ENCODE measurements at regions not wholly inside any gene's neighbourhood (a gene's known extent, or its start where the extent isn't known, plus 50 kb on each side); places are given as distances from the start of the nearest gene placed in this dataset.
"Not testable (repeated sequence)": the region's sequence is repeated elsewhere in the genome, so short reads cannot be mapped to it uniquely, and the experiment has no call there.

DNA sequence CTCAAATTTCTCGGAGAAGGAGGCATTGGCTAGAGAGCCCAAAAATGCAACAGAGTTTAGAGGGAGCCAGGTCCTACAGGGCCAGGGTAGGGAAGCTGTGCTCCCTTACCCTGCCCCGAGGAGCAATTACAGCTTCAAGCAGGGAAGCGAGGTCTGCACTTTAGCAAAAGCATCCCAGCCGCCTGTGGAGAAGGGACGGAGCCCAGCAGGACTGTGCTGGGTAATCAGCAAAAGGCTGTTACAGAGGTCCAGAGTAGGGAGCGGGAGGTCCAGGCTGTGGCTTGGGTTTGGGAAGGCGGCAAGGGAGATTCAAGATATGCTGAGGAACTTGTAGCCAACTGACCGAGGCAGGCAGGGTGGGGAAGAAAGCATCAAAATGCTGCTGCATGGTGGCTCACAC lies 162.6 kb downstream of the TMEM132E start:
- DNase-seq = no peak

DNA sequence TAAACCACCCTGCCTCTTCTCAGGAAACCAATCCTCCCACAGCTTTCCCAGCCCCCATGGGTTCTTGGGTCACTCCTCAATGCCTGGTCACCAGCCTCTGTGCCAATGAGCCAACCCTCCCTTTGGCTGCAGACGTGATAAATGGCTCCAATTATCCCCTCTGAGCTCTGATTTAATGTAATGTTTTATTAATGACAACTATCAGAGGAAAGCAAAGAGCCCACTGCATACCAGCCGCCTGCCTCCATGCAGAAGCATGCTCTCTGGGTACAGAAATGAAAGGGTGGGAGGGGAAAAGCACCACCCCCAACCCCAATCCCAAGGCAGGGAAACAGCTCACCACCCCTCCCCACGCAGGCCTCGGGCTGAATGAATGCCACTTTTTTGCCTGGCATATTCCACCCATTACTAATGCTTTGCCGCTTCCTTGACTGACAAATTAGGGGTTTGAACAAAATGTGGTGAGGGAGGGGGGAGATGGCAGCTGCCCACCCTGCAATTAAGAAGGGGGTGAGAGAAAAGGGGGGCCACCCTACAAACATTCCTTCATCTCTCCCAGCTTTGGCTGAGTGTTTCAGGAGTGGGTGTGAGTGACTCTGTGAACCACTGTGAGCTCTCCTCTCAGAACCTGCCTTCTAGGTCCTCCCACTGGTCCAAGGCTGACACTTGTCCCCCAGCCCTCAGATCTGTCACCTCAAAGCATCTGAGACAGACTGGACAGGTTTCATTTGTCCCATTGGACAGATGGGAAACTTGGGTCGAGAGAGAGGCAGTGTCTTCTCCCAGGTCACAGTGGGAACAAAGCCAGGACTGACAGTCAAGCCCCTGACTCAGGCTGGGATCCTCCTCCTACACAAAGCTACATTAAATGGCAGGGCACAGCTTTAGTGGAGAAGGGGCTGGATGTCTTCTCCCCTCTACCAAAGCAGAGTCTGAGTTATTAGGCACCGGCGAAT lies 161.5 kb downstream of the TMEM132E start:
- no peak for DNase-seq
- no peaks in the 10 kb centered on the region for H3K9me3 ChIP-seq
- H3K36me3 ChIP-seq = no peaks in the 10 kb centered on the region
- no peaks in the 10 kb centered on the region for H3K4me1 ChIP-seq
- no peak overlapping the region for H3K4me3 ChIP-seq (ENCODE audit: low read depth, low read length)
- TF ChIP-seq CTCF (IDR thresholded peaks at IDR 0.05; ENCODE audit: low read depth, low read length) = no peak
- no peaks in the 10 kb centered on the region for H3K27me3 ChIP-seq

More for the DNA sequence above, 162.6 kb downstream of the TMEM132E start:
- Histone ChIP-seq H3K27me3 (no peaks in the 10 kb centered on the region), H3K36me3 (no peaks in the 10 kb centered on the region), H3K4me1 (no peaks in the 10 kb centered on the region), H3K9me3 (no peaks in the 10 kb centered on the region), H3K4me3 (ENCODE audit: low read depth, low read length) (no peak overlapping the region)
- TF ChIP-seq CTCF (IDR thresholded peaks at IDR 0.05; ENCODE audit: low read depth, low read length) = no peak

DNA sequence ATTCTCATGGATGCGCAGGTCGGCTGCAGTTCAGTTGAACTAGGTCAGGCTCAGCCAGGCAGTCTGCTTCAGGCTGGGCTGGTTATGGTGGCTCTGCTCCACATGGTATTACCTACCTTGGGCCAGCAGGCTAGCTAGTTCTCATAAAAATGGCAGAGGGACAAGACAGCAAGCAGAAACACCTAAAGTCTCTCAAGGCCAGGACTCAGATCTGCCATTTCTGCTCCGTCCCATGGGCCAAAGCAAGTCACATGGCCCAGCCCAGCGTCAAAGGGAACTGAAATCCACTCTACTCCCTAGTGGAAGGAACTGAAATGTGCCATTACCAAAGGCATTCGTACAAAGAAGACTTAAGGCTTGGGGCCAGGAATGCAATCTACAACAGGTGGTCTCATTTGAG lies 160.0 kb downstream of the TMEM132E start:
- H3K36me3 ChIP-seq = no peaks in the 10 kb centered on the region
- no peak for DNase-seq
- H3K27me3 ChIP-seq = no peaks in the 10 kb centered on the region
- no peaks in the 10 kb centered on the region for H3K9me3 ChIP-seq
- H3K4me1 ChIP-seq = no peaks in the 10 kb centered on the region
- no peak overlapping the region for H3K4me3 ChIP-seq (ENCODE audit: low read depth, low read length)
- no peak for TF ChIP-seq CTCF (IDR thresholded peaks at IDR 0.05; ENCODE audit: low read depth, low read length)

- not testable (repeated sequence) for DNase-seq, H3K27me3 ChIP-seq
These were observed 158.3 kb downstream of the TMEM132E start for GRCh38 chr17:34737673-34738072.

DNA sequence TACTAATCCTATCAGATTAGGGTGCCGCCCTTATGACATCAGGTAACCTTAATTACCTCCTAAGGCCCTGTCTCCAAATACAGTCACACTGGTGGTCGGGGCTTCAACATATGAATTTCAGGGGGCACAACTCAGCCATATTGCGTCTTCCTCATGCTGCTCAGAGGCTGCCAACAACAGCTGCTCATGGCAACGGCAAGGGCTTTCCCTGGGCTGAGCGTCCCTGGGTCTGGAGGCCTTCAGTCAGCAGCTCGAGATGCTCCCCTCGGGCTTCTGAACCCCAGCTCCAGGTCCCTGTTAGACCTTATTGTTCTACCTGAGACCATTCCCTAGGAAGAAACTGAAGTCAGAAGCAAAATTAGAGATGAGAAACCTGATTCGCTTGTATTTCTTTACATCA lies 157.2 kb downstream of the TMEM132E start:
- no peaks in the 10 kb centered on the region for H3K9me3 ChIP-seq
- H3K27me3 ChIP-seq = no peaks in the 10 kb centered on the region
- H3K36me3 ChIP-seq = no peaks in the 10 kb centered on the region
- TF ChIP-seq CTCF (IDR thresholded peaks at IDR 0.05; ENCODE audit: low read depth, low read length) = no peak
- H3K4me1 ChIP-seq = no peaks in the 10 kb centered on the region
- no peak overlapping the region for H3K4me3 ChIP-seq (ENCODE audit: low read depth, low read length)
- no peak for DNase-seq

More at GRCh38 chr17:34737673-34738072, 158.3 kb downstream of the TMEM132E start:
- not testable (repeated sequence) for H3K4me3 ChIP-seq (ENCODE audit: low read depth, low read length); H3K36me3 ChIP-seq; H3K9me3 ChIP-seq; H3K4me1 ChIP-seq

DNA sequence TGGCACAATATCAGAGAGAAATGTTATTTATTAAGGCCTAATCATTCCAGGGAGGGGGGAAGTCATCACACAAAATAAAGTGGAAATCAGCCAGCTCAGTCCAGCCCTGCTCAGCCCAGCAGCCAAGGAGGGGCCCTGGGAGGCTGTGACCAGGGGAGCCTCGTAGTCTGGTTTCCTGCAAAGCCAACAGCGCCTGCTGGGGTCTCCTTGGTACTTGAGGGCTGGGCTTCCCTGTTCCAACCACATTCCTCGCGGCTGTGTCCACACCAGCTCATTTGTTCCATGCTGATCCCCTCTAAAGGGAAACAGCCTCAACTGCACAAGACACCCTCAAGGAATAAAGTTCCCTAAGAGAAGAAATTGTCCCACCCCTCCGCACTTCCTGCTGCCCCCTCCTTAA lies 154.0 kb downstream of the TMEM132E start:
- no peak overlapping the region for H3K4me3 ChIP-seq (ENCODE audit: low read depth, low read length)
- no peak for TF ChIP-seq CTCF (IDR thresholded peaks at IDR 0.05; ENCODE audit: low read depth, low read length)

More for the DNA sequence above, 154.0 kb downstream of the TMEM132E start:
- DNase-seq = no peak
- no peaks in the 10 kb centered on the region for H3K9me3 ChIP-seq
- H3K27me3 ChIP-seq = no peaks in the 10 kb centered on the region
- H3K4me1 ChIP-seq = no peaks in the 10 kb centered on the region
- no peaks in the 10 kb centered on the region for H3K36me3 ChIP-seq
